HEK293 (cell line): ENCODE measurements at regions not wholly inside any gene's neighbourhood (a gene's known extent, or its start where the extent isn't known, plus 50 kb on each side); places are given as distances from the start of the nearest gene placed in this dataset.

ENCODE experiments used
- CTCF ChIA-PET: fragments of 350-600 bp; formaldehyde crosslinking; extraction: SDS; loops from one replicate; lab custom pipeline; 2021; ENCODE audit warnings: antibody characterized with exemption; lab: Yijun Ruan, JAX
- POLR2A ChIA-PET: fragments of 300-600 bp; formaldehyde crosslinking; extraction: SDS; loops from one replicate; lab custom pipeline; 2020; ENCODE audit warnings: antibody characterized with exemption, inconsistent platforms; lab: Yijun Ruan, JAX
- H3K27ac ChIP-seq: fragments of 200-500 bp; sonication (Bioruptor generic); 2 replicates; pipeline ENCODE4 v1.5.1; 2014; ENCODE audit warnings: low read depth, low read length, control low read depth, inconsistent platforms; ENCODE audit errors: extremely low read depth
- H3K36me3 ChIP-seq, 2 experiments: fragments of 200-500 bp in 1 of 2; sonication (Bioruptor generic) in 1 of 2; 1 replicate in 1 of 2; 2 replicates in 1 of 2; pipeline ENCODE4 v1.5.1; 2014 to 2017; ENCODE audit warnings: inconsistent platforms in 2 of 2, low read length in 2 of 2; ENCODE audit not compliant: control insufficient read depth in 2 of 2, insufficient read depth in 1 of 2
- H3K4me1 ChIP-seq: fragments of 200-500 bp; sonication (Bioruptor generic); 2 replicates; pipeline ENCODE4 v1.5.1; 2014; ENCODE audit warnings: mild to moderate bottlenecking, low read length, inconsistent platforms; ENCODE audit not compliant: control insufficient read depth, insufficient read depth
- H3K4me3 ChIP-seq: 2 replicates; pipeline ENCODE4 v1.5.1; 2011; ENCODE audit warnings: low read depth, mild to moderate bottlenecking, control low read depth, low read length, moderate library complexity
- H3K9me3 ChIP-seq: fragments of 200-500 bp; sonication (Bioruptor generic); 2 replicates; pipeline ENCODE4 v1.5.1; 2014; ENCODE audit warnings: low read depth, low read length, inconsistent platforms; ENCODE audit not compliant: control insufficient read depth, insufficient read depth
- TCF7L2 ChIP-seq: IDR thresholded peaks from 2 replicates; pipeline ENCODE4 v1.6.1; 2011; ENCODE audit warnings: low read depth, mild to moderate bottlenecking, inconsistent platforms, low read length, moderate library complexity, borderline replicate concordance
- ZBTB21 ChIP-seq: fragments of 450-650 bp; formaldehyde crosslinking; IDR thresholded peaks from 2 replicates; pipeline ENCODE4 v1.5.1; 2017; ENCODE audit warnings: missing biosample characterization, missing genetic modification characterization
- ZEB2 ChIP-seq: fragments of 450-650 bp; formaldehyde crosslinking; IDR thresholded peaks from 2 replicates; pipeline ENCODE4 v1.5.1; 2016; ENCODE audit warnings: missing biosample characterization, missing genetic modification characterization
- ZNF112 ChIP-seq: fragments of 450-650 bp; formaldehyde crosslinking; IDR thresholded peaks from 2 replicates; pipeline ENCODE4 v1.5.0; 2017; ENCODE audit warnings: missing biosample characterization, missing genetic modification characterization
- ZNF132 ChIP-seq: fragments of 450-650 bp; formaldehyde crosslinking; IDR thresholded peaks from 2 replicates; pipeline ENCODE4 v1.5.1; 2017; ENCODE audit warnings: missing biosample characterization, missing genetic modification characterization, borderline replicate concordance
- ZNF140 ChIP-seq: fragments of 450-650 bp; formaldehyde crosslinking; IDR thresholded peaks from 2 replicates; pipeline ENCODE4 v1.5.1; 2016; ENCODE audit warnings: missing biosample characterization, missing genetic modification characterization
- ZNF423 ChIP-seq: fragments of 450-650 bp; formaldehyde crosslinking; IDR thresholded peaks from 2 replicates; pipeline ENCODE4 v1.5.1; 2016; ENCODE audit warnings: missing biosample characterization, missing genetic modification characterization
- ZNF48 ChIP-seq: fragments of 450-650 bp; formaldehyde crosslinking; IDR thresholded peaks from 2 replicates; pipeline ENCODE4 v1.5.1; 2016; ENCODE audit warnings: missing biosample characterization, missing genetic modification characterization
- ZNF501 ChIP-seq: fragments of 450-650 bp; formaldehyde crosslinking; IDR thresholded peaks from 2 replicates; pipeline ENCODE4 v1.5.1; 2016; ENCODE audit warnings: missing biosample characterization, missing genetic modification characterization
- ZNF521 ChIP-seq: fragments of 450-650 bp; formaldehyde crosslinking; IDR thresholded peaks from 2 replicates; pipeline ENCODE4 v1.5.1; 2017; ENCODE audit warnings: missing biosample characterization, mild to moderate bottlenecking, missing genetic modification characterization
- ZNF530 ChIP-seq: fragments of 450-650 bp; formaldehyde crosslinking; IDR thresholded peaks from 2 replicates; pipeline ENCODE4 v1.5.1; 2016; ENCODE audit warnings: low read depth, missing biosample characterization, missing genetic modification characterization
- ZNF558 ChIP-seq: fragments of 450-650 bp; formaldehyde crosslinking; IDR thresholded peaks from 2 replicates; pipeline ENCODE4 v1.5.1; 2016; ENCODE audit warnings: missing biosample characterization, missing genetic modification characterization
- ZNF624 ChIP-seq: fragments of 450-650 bp; formaldehyde crosslinking; IDR thresholded peaks from 2 replicates; pipeline ENCODE4 v1.5.1; 2017; ENCODE audit warnings: missing biosample characterization, missing genetic modification characterization
- TF ChIP-seq, protein P1 (sequence below): fragments of 450-650 bp; IDR thresholded peaks from 2 replicates; pipeline ENCODE4 v1.5.1; 2018; ENCODE audit warnings: missing biosample characterization, missing genetic modification characterization
- TF ChIP-seq, protein P2 (sequence below): fragments of 450-650 bp; formaldehyde crosslinking; conservative IDR thresholded peaks from 2 replicates; pipeline ENCODE4 v1.5.1; 2016; ENCODE audit warnings: low read depth, missing biosample characterization, missing genetic modification characterization
- TF ChIP-seq, protein P3 (sequence below): fragments of 450-650 bp; formaldehyde crosslinking; IDR thresholded peaks from 2 replicates; pipeline ENCODE4 v1.5.1; 2016; ENCODE audit warnings: missing biosample characterization, missing genetic modification characterization
- TF ChIP-seq, protein P4 (sequence below): fragments of 450-650 bp; formaldehyde crosslinking; conservative IDR thresholded peaks from 2 replicates; pipeline ENCODE4 v1.5.1; 2016; ENCODE audit warnings: low read depth, missing biosample characterization, missing genetic modification characterization
- TF ChIP-seq, protein P5 (sequence below): fragments of 450-650 bp; formaldehyde crosslinking; IDR thresholded peaks from 2 replicates; pipeline ENCODE4 v1.5.1; 2016; ENCODE audit warnings: missing biosample characterization, missing genetic modification characterization

DNA sequence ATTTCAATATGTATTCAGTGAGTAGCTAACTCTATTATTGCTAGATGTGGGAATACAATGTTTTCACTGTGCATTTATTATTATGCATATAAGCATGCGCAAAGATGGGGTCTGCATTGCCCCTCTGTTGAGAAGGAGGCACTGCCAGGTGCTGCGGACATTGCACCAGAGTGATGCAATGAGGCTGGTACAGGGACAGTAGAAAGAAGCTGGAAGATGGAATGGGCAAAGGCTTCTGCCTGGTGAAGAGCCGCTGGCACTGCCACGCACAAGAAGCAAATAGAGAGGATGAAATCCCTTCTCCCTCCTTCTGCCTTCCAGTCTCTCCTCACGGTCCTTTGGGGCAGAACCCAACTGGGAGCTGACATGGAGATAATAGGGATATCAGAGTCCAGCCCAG, 154.5 kb upstream of the TNFAIP3 start (continued):
- TF ChIP-seq ZBTB21 (tag by site-specific recombination): no peak

DNA sequence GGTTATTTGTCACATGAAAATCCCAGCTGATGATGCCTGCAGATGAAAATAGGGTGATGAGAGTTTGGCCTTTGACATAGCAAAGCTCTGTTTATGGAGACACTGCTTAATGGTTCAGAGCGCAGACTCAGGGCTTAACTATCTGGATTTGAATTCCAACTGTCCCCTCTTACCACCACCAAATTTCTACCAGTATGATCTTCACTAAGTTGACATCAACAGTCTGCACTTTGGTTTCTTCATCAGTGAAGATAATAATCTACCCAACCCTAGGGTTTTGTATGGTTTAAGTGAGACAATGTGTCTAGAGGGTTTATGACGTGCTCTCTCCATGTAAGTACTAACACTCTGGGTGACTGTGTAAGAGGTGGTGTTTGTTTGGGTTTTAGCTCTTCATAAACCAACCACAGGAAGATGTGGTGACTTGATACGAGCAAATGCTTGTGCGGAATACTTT, 151.4 kb upstream of the TNFAIP3 start:
- Histone ChIP-seq H3K4me1 (no peaks in the 10 kb centered on the region), H3K27ac (no peak overlapping the region), H3K9me3 (no peaks in the 10 kb centered on the region), H3K4me3 (no peak overlapping the region), H3K36me3 (no peaks in the 10 kb centered on the region)
- CTCF ChIA-PET: interaction anchor here (0.7 to 2.1 kb wide), 5 partner anchors 7 to 231 kb away, joined by 3 to 10 read pairs (median 3); no protein-coding TSS in a partner anchor
- POLR2A ChIA-PET: no interaction called here
- TF ChIP-seq ZNF501 (tag by site-specific recombination) (no peak), ZNF423 (no peak), ZEB2 (tag by site-specific recombination) (no peak), ZNF48 (tag by site-specific recombination) (no peak), ZNF140 (no peak), ZNF624 (no peak), ZNF132 (tag by site-specific recombination) (no peak), ZNF530 (tag by site-specific recombination) (no peak), ZNF521 (no peak), TCF7L2 (no peak), ZNF112 (tag by site-specific recombination) (no peak), ZNF558 (tag by site-specific recombination) (no peak)
- TF ChIP-seq, protein P1, sequence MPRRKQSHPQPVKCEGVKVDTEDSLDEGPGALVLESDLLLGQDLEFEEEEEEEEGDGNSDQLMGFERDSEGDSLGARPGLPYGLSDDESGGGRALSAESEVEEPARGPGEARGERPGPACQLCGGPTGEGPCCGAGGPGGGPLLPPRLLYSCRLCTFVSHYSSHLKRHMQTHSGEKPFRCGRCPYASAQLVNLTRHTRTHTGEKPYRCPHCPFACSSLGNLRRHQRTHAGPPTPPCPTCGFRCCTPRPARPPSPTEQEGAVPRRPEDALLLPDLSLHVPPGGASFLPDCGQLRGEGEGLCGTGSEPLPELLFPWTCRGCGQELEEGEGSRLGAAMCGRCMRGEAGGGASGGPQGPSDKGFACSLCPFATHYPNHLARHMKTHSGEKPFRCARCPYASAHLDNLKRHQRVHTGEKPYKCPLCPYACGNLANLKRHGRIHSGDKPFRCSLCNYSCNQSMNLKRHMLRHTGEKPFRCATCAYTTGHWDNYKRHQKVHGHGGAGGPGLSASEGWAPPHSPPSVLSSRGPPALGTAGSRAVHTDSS (tag by site-specific recombination): no peak
- TF ChIP-seq, protein P2, sequence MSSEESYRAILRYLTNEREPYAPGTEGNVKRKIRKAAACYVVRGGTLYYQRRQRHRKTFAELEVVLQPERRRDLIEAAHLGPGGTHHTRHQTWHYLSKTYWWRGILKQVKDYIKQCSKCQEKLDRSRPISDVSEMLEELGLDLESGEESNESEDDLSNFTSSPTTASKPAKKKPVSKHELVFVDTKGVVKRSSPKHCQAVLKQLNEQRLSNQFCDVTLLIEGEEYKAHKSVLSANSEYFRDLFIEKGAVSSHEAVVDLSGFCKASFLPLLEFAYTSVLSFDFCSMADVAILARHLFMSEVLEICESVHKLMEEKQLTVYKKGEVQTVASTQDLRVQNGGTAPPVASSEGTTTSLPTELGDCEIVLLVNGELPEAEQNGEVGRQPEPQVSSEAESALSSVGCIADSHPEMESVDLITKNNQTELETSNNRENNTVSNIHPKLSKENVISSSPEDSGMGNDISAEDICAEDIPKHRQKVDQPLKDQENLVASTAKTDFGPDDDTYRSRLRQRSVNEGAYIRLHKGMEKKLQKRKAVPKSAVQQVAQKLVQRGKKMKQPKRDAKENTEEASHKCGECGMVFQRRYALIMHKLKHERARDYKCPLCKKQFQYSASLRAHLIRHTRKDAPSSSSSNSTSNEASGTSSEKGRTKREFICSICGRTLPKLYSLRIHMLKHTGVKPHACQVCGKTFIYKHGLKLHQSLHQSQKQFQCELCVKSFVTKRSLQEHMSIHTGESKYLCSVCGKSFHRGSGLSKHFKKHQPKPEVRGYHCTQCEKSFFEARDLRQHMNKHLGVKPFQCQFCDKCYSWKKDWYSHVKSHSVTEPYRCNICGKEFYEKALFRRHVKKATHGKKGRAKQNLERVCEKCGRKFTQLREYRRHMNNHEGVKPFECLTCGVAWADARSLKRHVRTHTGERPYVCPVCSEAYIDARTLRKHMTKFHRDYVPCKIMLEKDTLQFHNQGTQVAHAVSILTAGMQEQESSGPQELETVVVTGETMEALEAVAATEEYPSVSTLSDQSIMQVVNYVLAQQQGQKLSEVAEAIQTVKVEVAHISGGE (tag by site-specific recombination): no peak
- TF ChIP-seq, protein P3, sequence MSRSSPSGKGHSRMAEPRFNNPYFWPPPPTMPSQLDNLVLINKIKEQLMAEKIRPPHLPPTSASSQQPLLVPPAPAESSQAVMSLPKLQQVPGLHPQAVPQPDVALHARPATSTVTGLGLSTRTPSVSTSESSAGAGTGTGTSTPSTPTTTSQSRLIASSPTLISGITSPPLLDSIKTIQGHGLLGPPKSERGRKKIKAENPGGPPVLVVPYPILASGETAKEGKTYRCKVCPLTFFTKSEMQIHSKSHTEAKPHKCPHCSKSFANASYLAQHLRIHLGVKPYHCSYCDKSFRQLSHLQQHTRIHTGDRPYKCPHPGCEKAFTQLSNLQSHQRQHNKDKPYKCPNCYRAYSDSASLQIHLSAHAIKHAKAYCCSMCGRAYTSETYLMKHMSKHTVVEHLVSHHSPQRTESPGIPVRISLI (tag by site-specific recombination): no peak
- TF ChIP-seq, protein P4, sequence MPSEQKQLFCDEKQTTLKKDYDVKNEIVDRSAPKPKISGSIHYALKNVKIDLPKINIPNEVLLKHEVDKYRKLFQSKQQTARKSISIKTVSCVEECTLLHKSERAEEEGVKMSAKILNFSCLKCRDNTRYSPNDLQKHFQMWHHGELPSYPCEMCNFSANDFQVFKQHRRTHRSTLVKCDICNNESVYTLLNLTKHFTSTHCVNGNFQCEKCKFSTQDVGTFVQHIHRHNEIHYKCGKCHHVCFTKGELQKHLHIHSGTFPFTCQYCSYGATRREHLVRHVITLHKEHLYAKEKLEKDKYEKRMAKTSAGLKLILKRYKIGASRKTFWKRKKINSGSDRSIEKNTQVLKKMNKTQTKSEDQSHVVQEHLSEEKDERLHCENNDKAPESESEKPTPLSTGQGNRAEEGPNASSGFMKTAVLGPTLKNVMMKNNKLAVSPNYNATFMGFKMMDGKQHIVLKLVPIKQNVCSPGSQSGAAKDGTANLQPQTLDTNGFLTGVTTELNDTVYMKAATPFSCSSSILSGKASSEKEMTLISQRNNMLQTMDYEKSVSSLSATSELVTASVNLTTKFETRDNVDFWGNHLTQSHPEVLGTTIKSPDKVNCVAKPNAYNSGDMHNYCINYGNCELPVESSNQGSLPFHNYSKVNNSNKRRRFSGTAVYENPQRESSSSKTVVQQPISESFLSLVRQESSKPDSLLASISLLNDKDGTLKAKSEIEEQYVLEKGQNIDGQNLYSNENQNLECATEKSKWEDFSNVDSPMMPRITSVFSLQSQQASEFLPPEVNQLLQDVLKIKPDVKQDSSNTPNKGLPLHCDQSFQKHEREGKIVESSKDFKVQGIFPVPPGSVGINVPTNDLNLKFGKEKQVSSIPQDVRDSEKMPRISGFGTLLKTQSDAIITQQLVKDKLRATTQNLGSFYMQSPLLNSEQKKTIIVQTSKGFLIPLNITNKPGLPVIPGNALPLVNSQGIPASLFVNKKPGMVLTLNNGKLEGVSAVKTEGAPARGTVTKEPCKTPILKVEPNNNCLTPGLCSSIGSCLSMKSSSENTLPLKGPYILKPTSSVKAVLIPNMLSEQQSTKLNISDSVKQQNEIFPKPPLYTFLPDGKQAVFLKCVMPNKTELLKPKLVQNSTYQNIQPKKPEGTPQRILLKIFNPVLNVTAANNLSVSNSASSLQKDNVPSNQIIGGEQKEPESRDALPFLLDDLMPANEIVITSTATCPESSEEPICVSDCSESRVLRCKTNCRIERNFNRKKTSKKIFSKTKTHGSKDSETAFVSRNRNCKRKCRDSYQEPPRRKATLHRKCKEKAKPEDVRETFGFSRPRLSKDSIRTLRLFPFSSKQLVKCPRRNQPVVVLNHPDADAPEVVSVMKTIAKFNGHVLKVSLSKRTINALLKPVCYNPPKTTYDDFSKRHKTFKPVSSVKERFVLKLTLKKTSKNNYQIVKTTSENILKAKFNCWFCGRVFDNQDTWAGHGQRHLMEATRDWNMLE (tag by site-specific recombination): no peak
- TF ChIP-seq, protein P5, sequence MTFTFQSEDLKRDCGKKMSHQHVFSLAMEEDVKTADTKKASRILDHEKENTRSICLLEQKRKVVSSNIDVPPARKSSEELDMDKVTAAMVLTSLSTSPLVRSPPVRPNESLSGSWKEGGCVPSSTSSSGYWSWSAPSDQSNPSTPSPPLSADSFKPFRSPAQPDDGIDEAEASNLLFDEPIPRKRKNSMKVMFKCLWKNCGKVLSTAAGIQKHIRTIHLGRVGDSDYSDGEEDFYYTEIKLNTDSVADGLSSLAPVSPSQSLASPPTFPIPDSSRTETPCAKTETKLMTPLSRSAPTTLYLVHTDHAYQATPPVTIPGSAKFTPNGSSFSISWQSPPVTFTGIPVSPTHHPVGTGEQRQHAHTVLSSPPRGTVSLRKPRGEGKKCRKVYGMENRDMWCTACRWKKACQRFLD (tag by site-specific recombination): no peak
